Gastrocnemius medialis (tissue), 4 donors: ENCODE measurements at regions not wholly inside any gene's neighbourhood (a gene's known extent, or its start where the extent isn't known, plus 50 kb on each side); places are given as distances from the start of the nearest gene placed in this dataset.

Experiments used
- ATAC-seq, 2 donors: fragments of 150-250 bp; one replicate each; pipeline ENCODE4 v1.9.1; 2016
- DNase-seq, 2 donors: peaks; one replicate each; pipeline ENCODE4 v3.0.0-alpha.2; 2019
- H3K27ac ChIP-seq, 4 donors: fragments of 200-600 bp; sonication (generic); 1 replicate in 1 of 4; 2 replicates in 3 of 4; pipeline ENCODE4 v1.5.1; 2016 to 2018; ENCODE audit warnings: mild to moderate bottlenecking in 2 of 4, moderate library complexity in 1 of 4
- H3K27me3 ChIP-seq, 3 donors: fragments of 200-600 bp; sonication (generic) in 2 of 3; 1 replicate in 1 of 3; 2 replicates in 2 of 3; pipeline versions ENCODE4 v1.5.1 to v1.6.0; 2016 to 2019; ENCODE audit warnings: mild to moderate bottlenecking in 1 of 3, moderate library complexity in 1 of 3
- H3K36me3 ChIP-seq, 2 donors: fragments of 200-600 bp; sonication (generic) in 1 of 2; one replicate each; pipeline ENCODE4 v1.5.1; 2017 to 2018
- H3K4me1 ChIP-seq, 2 donors: fragments of 200-600 bp; sonication (generic) in 1 of 2; one replicate each; pipeline ENCODE4 v1.5.1; 2016 to 2017; ENCODE audit warnings: mild to moderate bottlenecking in 2 of 2
- H3K4me3 ChIP-seq, 4 donors: fragments of 200-600 bp; sonication (generic) in 3 of 4; 1 replicate in 1 of 4; 2 replicates in 3 of 4; pipeline ENCODE4 v1.5.1; 2016 to 2019; ENCODE audit warnings: mild to moderate bottlenecking in 2 of 4
- H3K9me3 ChIP-seq, 3 donors: fragments of 200-600 bp; sonication (generic) in 2 of 3; 1 replicate in 1 of 3; 2 replicates in 2 of 3; pipeline ENCODE4 v1.5.1; 2016 to 2019
- POLR2A ChIP-seq, 2 donors: fragments of 450-650 bp; IDR thresholded peaks; one replicate each; pipeline ENCODE4 v1.6.1; 2017; ENCODE audit warnings: antibody characterized with exemption in 2 of 2, mild to moderate bottlenecking in 2 of 2, moderate library complexity in 2 of 2
- in situ Hi-C, 4 donors: fragments of 200-750 bp; cut with MboI; loops; one replicate each; pipeline versions ENCODE4 v1.15.0 to v1.8.0; 2017; ENCODE audit warnings: low sequenced_read_pairs in 4 of 4
- intact Hi-C: fragments of 100-400 bp; cut with DNase I; formaldehyde crosslinking; loops from one replicate; pipeline ENCODE4 v1.15.1; 2023; ENCODE audit warnings: low total_unique reads
- TF ChIP-seq, protein P1 (sequence below), 5 experiments: fragments of 450-650 bp in 3 of 5; fragments of 200-600 bp in 2 of 5; sonication (generic) in 2 of 5; IDR thresholded peaks in 4 of 5; conservative IDR thresholded peaks in 1 of 5; 1 replicate in 4 of 5; 2 replicates in 1 of 5; pipeline ENCODE4 v1.5.1; 2016 to 2019; ENCODE audit warnings: antibody characterized with exemption in 5 of 5, mild to moderate bottlenecking in 3 of 5, moderate library complexity in 3 of 5

DNA sequence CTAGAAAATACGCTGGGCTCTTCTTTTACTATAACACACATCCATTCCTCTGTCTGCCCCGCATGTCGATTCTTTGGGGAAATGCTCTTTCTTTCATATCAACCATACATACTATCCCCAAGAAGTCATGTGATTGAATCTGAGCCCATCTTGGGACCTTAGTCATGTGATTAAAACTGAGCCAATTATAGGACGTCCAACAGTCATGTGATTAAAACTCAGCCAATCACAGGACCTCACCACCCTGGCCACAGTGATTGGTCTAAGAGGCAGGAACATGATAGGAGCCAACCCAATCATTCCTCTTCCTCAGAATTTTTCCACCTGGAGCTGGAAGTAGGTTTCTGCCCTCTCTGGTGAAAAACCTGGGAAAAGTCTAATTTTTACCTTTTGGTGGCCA, 78.8 kb downstream of the TMEM114 start:
- in situ Hi-C loops = no loop called here
- Histone ChIP-seq H3K36me3 (no peaks in the 10 kb centered on the region), H3K4me1 (no peaks in the 10 kb centered on the region), H3K27me3 (no peaks in the 10 kb centered on the region), H3K9me3 (no peaks in the 10 kb centered on the region), H3K4me3 (no peak overlapping the region), H3K27ac (no peak overlapping the region)
- intact Hi-C loops = no loop called here
- ATAC-seq (no peak), DNase-seq (no peak)
- TF ChIP-seq, protein P1, sequence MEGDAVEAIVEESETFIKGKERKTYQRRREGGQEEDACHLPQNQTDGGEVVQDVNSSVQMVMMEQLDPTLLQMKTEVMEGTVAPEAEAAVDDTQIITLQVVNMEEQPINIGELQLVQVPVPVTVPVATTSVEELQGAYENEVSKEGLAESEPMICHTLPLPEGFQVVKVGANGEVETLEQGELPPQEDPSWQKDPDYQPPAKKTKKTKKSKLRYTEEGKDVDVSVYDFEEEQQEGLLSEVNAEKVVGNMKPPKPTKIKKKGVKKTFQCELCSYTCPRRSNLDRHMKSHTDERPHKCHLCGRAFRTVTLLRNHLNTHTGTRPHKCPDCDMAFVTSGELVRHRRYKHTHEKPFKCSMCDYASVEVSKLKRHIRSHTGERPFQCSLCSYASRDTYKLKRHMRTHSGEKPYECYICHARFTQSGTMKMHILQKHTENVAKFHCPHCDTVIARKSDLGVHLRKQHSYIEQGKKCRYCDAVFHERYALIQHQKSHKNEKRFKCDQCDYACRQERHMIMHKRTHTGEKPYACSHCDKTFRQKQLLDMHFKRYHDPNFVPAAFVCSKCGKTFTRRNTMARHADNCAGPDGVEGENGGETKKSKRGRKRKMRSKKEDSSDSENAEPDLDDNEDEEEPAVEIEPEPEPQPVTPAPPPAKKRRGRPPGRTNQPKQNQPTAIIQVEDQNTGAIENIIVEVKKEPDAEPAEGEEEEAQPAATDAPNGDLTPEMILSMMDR (IDR thresholded peaks at IDR 0.05 in 4 of 5, conservative IDR thresholded peaks at IDR 0.05 in 1 of 5) = no peak
- no peak for TF ChIP-seq POLR2A (IDR thresholded peaks at IDR 0.05)

DNA sequence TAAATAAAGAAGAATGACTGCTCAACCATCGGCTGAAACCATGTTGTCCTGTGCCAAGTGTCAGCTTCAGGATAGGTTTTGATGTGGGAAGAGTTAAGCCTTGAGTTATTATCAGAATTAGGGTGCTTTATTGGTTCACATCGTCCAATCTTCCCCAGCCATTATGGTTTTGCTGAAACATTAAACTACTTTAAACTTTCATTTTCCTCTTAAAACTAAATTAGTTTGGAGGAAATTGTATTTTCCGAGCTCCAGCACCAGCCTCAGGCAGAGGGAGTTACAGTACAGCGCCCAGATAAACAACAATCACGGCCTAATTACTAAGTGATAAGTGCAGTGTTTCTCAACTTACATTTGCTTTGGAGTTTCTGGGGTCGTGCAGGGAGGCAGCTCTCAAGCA, 80.2 kb downstream of the TMEM114 start:
- no peak overlapping the region for H3K4me3 ChIP-seq
- H3K36me3 ChIP-seq = no peaks in the 10 kb centered on the region
- intact Hi-C loops = no loop called here
- H3K9me3 ChIP-seq = no peaks in the 10 kb centered on the region
- H3K27ac ChIP-seq = no peak overlapping the region
- no peaks in the 10 kb centered on the region for H3K4me1 ChIP-seq
- TF ChIP-seq, protein P1 (IDR thresholded peaks at IDR 0.05 in 4 of 5, conservative IDR thresholded peaks at IDR 0.05 in 1 of 5) = no peak
- TF ChIP-seq POLR2A (IDR thresholded peaks at IDR 0.05) = no peak
- ATAC-seq (no peak), DNase-seq (no peak)
- in situ Hi-C loops = no loop called here
- no peaks in the 10 kb centered on the region for H3K27me3 ChIP-seq

DNA sequence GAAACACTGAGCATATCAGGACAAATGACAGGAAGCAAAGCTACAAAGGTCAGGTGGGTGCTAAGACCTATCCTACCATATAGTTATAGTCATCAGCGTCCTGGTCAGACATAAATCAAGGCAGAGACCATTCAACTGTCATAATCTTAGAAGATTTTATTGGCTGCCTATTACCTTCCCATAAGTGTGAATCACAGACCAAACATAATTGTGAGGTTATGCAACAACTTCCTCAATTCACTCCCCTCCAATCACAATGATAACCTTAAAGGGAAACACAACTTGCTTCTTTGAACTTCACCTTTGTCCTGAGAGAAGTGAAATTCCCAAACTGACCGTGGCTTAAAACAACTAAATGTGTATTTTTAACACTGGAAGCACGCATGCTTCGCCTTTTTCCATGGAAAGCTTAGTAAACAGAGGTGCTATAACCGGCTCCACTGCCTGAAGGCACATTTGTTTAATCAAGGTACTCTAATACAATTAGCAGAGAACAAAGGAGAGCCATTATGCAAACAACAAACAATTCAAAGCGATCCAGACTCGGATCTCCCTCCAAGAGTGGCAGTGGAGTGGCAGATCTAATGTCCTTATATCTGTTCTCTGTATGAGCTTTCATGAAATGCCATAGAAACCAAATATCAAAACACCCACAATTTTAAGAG, 84.9 kb downstream of the TMEM114 start:
- DNase-seq = no peak
- in situ Hi-C loops (no loop called here), intact Hi-C loops (no loop called here)
- ATAC-seq = no peak
- no peaks in the 10 kb centered on the region for H3K4me1 ChIP-seq
- H3K27me3 ChIP-seq = no peaks in the 10 kb centered on the region
- TF ChIP-seq, protein P1 (IDR thresholded peaks at IDR 0.05 in 4 of 5, conservative IDR thresholded peaks at IDR 0.05 in 1 of 5) = no peak
- TF ChIP-seq POLR2A (IDR thresholded peaks at IDR 0.05) = no peak
- H3K9me3 ChIP-seq = no peaks in the 10 kb centered on the region
- no peaks in the 10 kb centered on the region for H3K36me3 ChIP-seq
- H3K27ac ChIP-seq = no peak overlapping the region
- no peak overlapping the region for H3K4me3 ChIP-seq

DNA sequence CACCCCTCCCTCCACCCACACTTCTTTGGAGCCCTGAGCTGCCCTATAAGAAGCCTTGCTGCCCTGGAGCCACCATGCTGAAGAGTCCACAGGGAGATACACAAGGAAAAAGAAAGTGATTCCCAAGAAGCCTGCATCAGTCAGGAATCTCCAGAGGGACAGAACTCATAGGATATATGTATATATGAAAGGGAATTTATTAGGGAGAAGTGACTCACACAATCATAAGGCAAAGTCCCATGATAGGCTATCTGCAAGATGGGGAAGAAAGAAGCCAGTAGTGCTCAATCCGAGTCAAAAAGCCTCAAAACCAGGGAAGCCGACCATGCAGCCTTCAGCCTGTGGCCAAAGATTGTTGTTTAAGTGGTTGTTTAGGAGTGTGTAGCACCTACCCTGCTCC, 87.9 kb downstream of the TMEM114 start:
- intact Hi-C loops (no loop called here), in situ Hi-C loops (no loop called here)
- no peak overlapping the region for H3K27ac ChIP-seq
- H3K9me3 ChIP-seq = no peaks in the 10 kb centered on the region
- DNase-seq (no peak), ATAC-seq (no peak)
- H3K27me3 ChIP-seq = no peaks in the 10 kb centered on the region
- no peaks in the 10 kb centered on the region for H3K36me3 ChIP-seq
- TF ChIP-seq, protein P1 (IDR thresholded peaks at IDR 0.05 in 4 of 5, conservative IDR thresholded peaks at IDR 0.05 in 1 of 5) = no peak
- no peak for TF ChIP-seq POLR2A (IDR thresholded peaks at IDR 0.05)
- H3K4me1 ChIP-seq = no peaks in the 10 kb centered on the region
- H3K4me3 ChIP-seq = no peak overlapping the region

DNA sequence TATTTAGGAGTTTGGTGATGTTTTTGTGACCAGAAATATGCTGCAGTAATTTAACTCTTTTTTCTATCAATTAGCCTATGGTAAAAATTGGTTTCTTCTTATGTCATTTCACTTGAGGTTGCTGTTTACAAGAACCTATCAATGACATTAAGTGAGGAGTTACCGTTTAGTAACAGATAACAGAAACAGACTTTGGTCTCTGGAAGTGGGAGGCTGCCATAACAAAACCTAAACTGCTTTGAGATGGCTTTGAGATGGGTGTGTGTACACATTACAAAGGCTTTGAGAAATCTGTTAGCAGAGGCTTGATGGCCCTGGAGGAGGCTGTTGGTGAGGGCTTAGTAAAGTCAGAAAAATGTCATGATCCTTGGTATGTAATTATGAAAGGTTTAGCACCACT, 90.0 kb downstream of the TMEM114 start:
- intact Hi-C loops (no loop called here), in situ Hi-C loops (no loop called here)
- Histone ChIP-seq H3K9me3 (no peaks in the 10 kb centered on the region), H3K4me3 (no peak overlapping the region), H3K27ac (no peak overlapping the region), H3K36me3 (no peaks in the 10 kb centered on the region), H3K27me3 (no peaks in the 10 kb centered on the region), H3K4me1 (no peaks in the 10 kb centered on the region)
- no peak for TF ChIP-seq POLR2A (IDR thresholded peaks at IDR 0.05)
- TF ChIP-seq, protein P1 (IDR thresholded peaks at IDR 0.05 in 4 of 5, conservative IDR thresholded peaks at IDR 0.05 in 1 of 5) = no peak
- ATAC-seq (no peak), DNase-seq (no peak)
